ENCODE measurements at regions not wholly inside any gene's neighbourhood (a gene's known extent, or its start where the extent isn't known, plus 50 kb on each side); places are given as distances from the start of the nearest gene placed in this dataset.

DNA sequence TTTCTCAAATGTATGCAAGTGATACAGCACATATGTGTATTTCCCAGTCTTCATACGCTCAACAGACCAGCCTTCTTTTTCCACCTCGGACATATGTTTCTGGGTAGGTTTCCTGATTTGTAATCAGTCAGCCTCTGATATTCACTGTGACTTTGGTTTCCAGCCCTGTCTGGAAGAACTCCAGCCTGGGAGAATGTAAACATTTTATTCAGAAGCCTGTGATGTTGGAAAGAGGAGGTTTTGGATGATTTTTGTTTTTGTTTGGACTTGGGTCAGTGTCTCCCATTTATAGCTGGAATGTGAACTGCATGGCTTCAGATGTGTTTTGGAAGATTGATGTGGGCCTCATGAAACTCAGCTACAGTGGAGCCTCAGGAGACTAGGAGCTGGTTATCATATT is 172.2 kb upstream of the CENPW start:
- H3K79me2 ChIP-seq (ENCODE audit: control insufficient read depth, insufficient read depth, low read length), result no peaks in the 10 kb centered on the region
- H3K4me1 ChIP-seq (replicated peaks in 1 of 2; ENCODE audit: control insufficient read depth in 2 of 2, insufficient read depth in 2 of 2, low read length in 2 of 2), result peaks cover 0 to 11% of the 10 kb centered on the region in 2 experiments; a peak in 2 of 5 replicates
- ATAC-seq (no peak), DNase-seq (ENCODE audit: extremely low read depth in 1 of 4, low spot score in 3 of 4) (no peak), FAIRE-seq (no peak)
- no TSS peak for BruUV-seq (replicated peaks)
- no peaks in the 10 kb centered on the region for H3K27me3 ChIP-seq (ENCODE audit: control insufficient read depth in 2 of 2, insufficient read depth in 2 of 2, low read length in 2 of 2)
- no peaks in the 10 kb centered on the region for H3K9me3 ChIP-seq (replicated peaks; ENCODE audit: control insufficient read depth, insufficient read depth, low read depth, low read length)
- in situ Hi-C loops (cut with MboI) (no loop called here), intact Hi-C loops (cut with micrococcal nuclease) (no loop called here)
- no peak overlapping the region for H3K9ac ChIP-seq (ENCODE audit: insufficient read depth in 1 of 2, low read depth in 2 of 2, low read length in 2 of 2)
- CTCF ChIA-PET (ENCODE audit: low intra/inter-chr PET ratio), result no interaction called here
- H3K4me3 ChIP-seq, result no peak overlapping the region
- POLR2A ChIA-PET, result interaction anchor here (0.6 to 2.4 kb wide), 3 partner anchors 9 to 1176 kb away, joined by 3 to 6 read pairs (median 3); no protein-coding TSS in a partner anchor
- H3K27ac ChIP-seq (ENCODE audit: extremely low read depth, low read depth, low read length), result no peak overlapping the region
- H3K4me2 ChIP-seq (ENCODE audit: insufficient read depth, low read length), result no peak overlapping the region
- no peaks in the 10 kb centered on the region for H3K9me1 ChIP-seq (ENCODE audit: control insufficient read depth, insufficient read depth, low read length)
- TF ChIP-seq, protein P1, sequence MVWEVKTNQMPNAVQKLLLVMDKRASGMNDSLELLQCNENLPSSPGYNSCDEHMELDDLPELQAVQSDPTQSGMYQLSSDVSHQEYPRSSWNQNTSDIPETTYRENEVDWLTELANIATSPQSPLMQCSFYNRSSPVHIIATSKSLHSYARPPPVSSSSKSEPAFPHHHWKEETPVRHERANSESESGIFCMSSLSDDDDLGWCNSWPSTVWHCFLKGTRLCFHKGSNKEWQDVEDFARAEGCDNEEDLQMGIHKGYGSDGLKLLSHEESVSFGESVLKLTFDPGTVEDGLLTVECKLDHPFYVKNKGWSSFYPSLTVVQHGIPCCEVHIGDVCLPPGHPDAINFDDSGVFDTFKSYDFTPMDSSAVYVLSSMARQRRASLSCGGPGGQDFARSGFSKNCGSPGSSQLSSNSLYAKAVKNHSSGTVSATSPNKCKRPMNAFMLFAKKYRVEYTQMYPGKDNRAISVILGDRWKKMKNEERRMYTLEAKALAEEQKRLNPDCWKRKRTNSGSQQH (CRISPR knock-in tag; IDR thresholded peaks at IDR 0.05), result no peak
- TF ChIP-seq BCL6 (CRISPR knock-in tag; IDR thresholded peaks at IDR 0.05) (no peak), E2F3 (CRISPR knock-in tag; IDR thresholded peaks at IDR 0.05) (no peak), SP1 (CRISPR knock-in tag; IDR thresholded peaks at IDR 0.05) (no peak), HDAC2 (IDR thresholded peaks at IDR 0.05) (no peak)
- TF ChIP-seq, protein P2, sequence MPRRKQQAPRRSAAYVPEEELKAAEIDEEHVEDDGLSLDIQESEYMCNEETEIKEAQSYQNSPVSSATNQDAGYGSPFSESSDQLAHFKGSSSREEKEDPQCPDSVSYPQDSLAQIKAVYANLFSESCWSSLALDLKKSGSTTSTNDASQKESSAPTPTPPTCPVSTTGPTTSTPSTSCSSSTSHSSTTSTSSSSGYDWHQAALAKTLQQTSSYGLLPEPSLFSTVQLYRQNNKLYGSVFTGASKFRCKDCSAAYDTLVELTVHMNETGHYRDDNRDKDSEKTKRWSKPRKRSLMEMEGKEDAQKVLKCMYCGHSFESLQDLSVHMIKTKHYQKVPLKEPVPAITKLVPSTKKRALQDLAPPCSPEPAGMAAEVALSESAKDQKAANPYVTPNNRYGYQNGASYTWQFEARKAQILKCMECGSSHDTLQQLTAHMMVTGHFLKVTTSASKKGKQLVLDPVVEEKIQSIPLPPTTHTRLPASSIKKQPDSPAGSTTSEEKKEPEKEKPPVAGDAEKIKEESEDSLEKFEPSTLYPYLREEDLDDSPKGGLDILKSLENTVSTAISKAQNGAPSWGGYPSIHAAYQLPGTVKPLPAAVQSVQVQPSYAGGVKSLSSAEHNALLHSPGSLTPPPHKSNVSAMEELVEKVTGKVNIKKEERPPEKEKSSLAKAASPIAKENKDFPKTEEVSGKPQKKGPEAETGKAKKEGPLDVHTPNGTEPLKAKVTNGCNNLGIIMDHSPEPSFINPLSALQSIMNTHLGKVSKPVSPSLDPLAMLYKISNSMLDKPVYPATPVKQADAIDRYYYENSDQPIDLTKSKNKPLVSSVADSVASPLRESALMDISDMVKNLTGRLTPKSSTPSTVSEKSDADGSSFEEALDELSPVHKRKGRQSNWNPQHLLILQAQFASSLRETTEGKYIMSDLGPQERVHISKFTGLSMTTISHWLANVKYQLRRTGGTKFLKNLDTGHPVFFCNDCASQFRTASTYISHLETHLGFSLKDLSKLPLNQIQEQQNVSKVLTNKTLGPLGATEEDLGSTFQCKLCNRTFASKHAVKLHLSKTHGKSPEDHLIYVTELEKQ (CRISPR knock-in tag; IDR thresholded peaks at IDR 0.05), result no peak
- WGBS (ENCODE audit: insufficient coverage, low coverage, missing lambda C conversion rate), result 55% methylated on average over 2 of the region's 2 CpGs
- no peaks in the 10 kb centered on the region for H4K20me1 ChIP-seq (replicated peaks; ENCODE audit: control insufficient read depth, insufficient read depth, low read length)
- H2AFZ ChIP-seq (ENCODE audit: low read depth, low read length), result no peak overlapping the region
- no peaks in the 10 kb centered on the region for H3K36me3 ChIP-seq (ENCODE audit: control insufficient read depth, insufficient read depth, low read length)
